Mesothelial cell of epicardium (in vitro differentiated cells): ENCODE measurements at regions not wholly inside any gene's neighbourhood (a gene's known extent, or its start where the extent isn't known, plus 50 kb on each side); places are given as distances from the start of the nearest gene placed in this dataset.
A peak's percentile ranks its signal among the peaks of the same experiment; 100 is the strongest.

Source experiments
- DNase-seq, 2 experiments: peaks; one replicate each; pipeline ENCODE4 v3.0.0; 2021; ENCODE audit warnings: low spot score in 2 of 2; ENCODE audit not compliant: unreplicated experiment in 2 of 2
- H3K27ac Mint-ChIP-seq: 2 replicates; pipeline ENCODE4 v1.8.0; 2021; ENCODE audit warnings: mixed read lengths
- H3K27me3 Mint-ChIP-seq: 2 replicates; pipeline ENCODE4 v1.8.0; 2021; ENCODE audit warnings: low read depth, mixed read lengths
- H3K36me3 Mint-ChIP-seq: 2 replicates; pipeline ENCODE4 v1.8.0; 2021; ENCODE audit warnings: mixed read lengths
- H3K4me1 Mint-ChIP-seq: 2 replicates; pipeline ENCODE4 v1.8.0; 2021; ENCODE audit warnings: mixed read lengths
- H3K4me3 Mint-ChIP-seq: 2 replicates; pipeline ENCODE4 v1.8.0; 2021; ENCODE audit warnings: mild to moderate bottlenecking, moderate library complexity, mixed read lengths
- H3K9me3 Mint-ChIP-seq: 2 replicates; pipeline ENCODE4 v1.8.0; 2021; ENCODE audit warnings: mixed read lengths
- CTCF ChIP-seq: fragments of 200-600 bp; sonication (generic); IDR thresholded peaks from one replicate; pipeline ENCODE4 v1.5.0; 2021; ENCODE audit warnings: antibody characterized with exemption; ENCODE audit not compliant: unreplicated experiment

GRCh38 chr5:167626341-167627123, 664.9 kb upstream of the WWC1 start:
- no peak for DNase-seq
- no peak overlapping the region for H3K27ac Mint-ChIP-seq
- H3K4me3 Mint-ChIP-seq = no peak overlapping the region

GRCh38 chr5:167629634-167630033, 661.8 kb upstream of the WWC1 start:
- H3K36me3 Mint-ChIP-seq = no peaks in the 10 kb centered on the region
- H3K4me1 Mint-ChIP-seq = peaks cover 25% of the 10 kb centered on the region
- H3K27me3 Mint-ChIP-seq = no peaks in the 10 kb centered on the region
- TF ChIP-seq CTCF = no peak
- H3K4me3 Mint-ChIP-seq = no peak overlapping the region
- no peak overlapping the region for H3K27ac Mint-ChIP-seq
- DNase-seq = no peak
- H3K9me3 Mint-ChIP-seq = peaks cover 11% of the 10 kb centered on the region

More at GRCh38 chr5:167626341-167627123, 664.9 kb upstream of the WWC1 start:
- Mint-ChIP-seq H3K4me1 (peaks cover 9% of the 10 kb centered on the region), H3K36me3 (no peaks in the 10 kb centered on the region), H3K27me3 (no peaks in the 10 kb centered on the region), H3K9me3 (peaks cover 11% of the 10 kb centered on the region)
- TF ChIP-seq CTCF = no peak

DNA sequence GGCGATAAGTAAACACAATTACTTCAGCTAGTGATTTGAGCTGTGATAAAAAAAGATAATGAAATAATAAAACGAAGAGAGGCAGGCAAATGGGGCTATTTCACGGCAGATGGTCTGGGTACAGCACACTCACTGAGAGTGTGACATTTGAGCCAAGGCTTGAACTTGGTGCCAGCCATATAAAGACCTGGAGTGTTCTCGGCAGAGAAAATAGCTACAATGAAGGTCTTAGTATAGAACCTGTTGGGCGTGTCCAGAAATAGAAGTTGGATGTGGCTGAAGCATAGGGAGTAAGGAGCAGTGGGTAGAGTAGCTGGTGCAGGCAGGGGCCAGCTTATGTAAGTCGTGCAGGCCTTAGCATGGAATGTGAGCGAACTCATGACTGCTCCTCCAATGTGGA, 660.3 kb upstream of the WWC1 start:
- Mint-ChIP-seq H3K4me1 (peaks cover 28% of the 10 kb centered on the region), H3K36me3 (no peaks in the 10 kb centered on the region), H3K4me3 (no peak overlapping the region), H3K27ac (no peak overlapping the region), H3K9me3 (no peaks in the 10 kb centered on the region), H3K27me3 (no peaks in the 10 kb centered on the region)
- no peak for DNase-seq
- TF ChIP-seq CTCF = no peak

DNA sequence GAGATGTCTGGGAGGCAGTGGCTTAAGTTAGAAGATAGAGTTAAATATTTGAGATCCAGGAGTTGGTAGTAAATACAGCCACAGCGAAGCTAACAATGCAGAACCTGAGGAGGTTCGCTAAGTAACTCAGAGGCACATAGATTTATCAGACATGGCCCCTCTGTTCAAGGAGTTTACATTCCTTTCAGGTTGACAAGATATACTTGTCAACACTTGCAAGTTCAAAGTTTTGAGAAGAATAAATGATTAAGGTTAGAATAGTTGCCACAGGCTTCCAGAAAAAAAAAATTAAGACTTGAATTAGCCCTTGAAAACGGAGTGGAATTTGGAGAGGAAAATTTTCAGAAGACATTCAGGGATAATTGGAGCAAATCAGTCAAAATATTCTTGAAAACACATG, 658.3 kb upstream of the WWC1 start:
- Mint-ChIP-seq H3K4me1 (peaks cover 21% of the 10 kb centered on the region), H3K36me3 (no peaks in the 10 kb centered on the region), H3K9me3 (no peaks in the 10 kb centered on the region), H3K27me3 (no peaks in the 10 kb centered on the region), H3K27ac (peak overlapping the region; percentile 7), H3K4me3 (no peak overlapping the region)
- no peak for TF ChIP-seq CTCF
- no peak for DNase-seq

DNA sequence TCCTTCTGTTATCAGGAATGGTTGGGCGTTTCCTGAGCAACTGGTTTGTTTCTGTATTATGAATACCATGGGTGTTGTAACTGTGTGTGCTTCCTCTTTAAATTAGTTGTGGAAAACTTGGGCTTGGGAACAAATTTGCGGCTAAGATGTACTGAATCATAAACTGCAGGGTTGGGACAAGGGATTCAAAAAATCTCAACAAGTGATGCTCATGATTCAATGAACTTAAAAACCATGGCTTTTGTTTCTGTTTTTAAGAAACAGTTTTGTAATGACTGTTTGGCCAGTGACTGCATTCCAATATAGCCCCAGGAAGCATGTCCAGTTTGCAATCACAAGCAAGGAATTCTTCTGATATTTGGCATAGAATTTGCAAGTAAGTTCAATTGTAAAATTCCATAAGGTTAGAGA, 657.5 kb upstream of the WWC1 start:
- no peaks in the 10 kb centered on the region for H3K9me3 Mint-ChIP-seq
- H3K27me3 Mint-ChIP-seq = no peaks in the 10 kb centered on the region
- H3K27ac Mint-ChIP-seq = peak overlapping the region; percentile 65
- DNase-seq = no peak
- no peak overlapping the region for H3K4me3 Mint-ChIP-seq
- TF ChIP-seq CTCF = no peak
- no peaks in the 10 kb centered on the region for H3K36me3 Mint-ChIP-seq
- H3K4me1 Mint-ChIP-seq = peaks cover 26% of the 10 kb centered on the region

DNA sequence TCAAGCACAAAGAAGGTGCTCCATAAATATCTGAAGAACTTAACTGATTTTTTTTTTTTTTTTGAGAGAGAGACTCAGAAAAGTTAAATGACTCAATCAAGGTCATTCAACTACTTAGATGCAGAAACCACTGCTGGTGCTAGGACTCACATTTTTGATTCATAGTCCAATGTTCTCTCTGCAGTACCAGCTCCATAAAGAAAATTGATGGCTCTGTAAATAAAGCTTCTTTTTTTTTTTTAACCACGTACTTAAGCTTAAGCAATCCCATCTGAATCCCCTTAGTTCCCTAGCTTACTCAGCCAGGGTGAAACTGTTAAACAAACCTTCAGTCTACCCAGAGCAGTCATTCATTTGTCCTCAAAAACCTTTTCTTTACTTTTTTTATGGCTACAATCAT, 657.0 kb upstream of the WWC1 start:
- Mint-ChIP-seq H3K36me3 (no peaks in the 10 kb centered on the region), H3K9me3 (no peaks in the 10 kb centered on the region), H3K27me3 (no peaks in the 10 kb centered on the region), H3K4me1 (peaks cover 30% of the 10 kb centered on the region), H3K4me3 (no peak overlapping the region), H3K27ac (no peak overlapping the region)
- no peak for TF ChIP-seq CTCF
- no peak for DNase-seq
